GM06990 (cell line): ENCODE measurements at regions not wholly inside any gene's neighbourhood (a gene's known extent, or its start where the extent isn't known, plus 50 kb on each side); places are given as distances from the start of the nearest gene placed in this dataset.

Source experiments
- DNase-seq: peaks from one replicate; pipeline ENCODE4 v3.0.0-alpha.2; 2011; ENCODE audit not compliant: insufficient read length; ENCODE audit errors: extremely low read depth
- H3K27me3 ChIP-seq: replicated peaks from 2 replicates; pipeline ENCODE4 v1.6.0; 2011; ENCODE audit warnings: low read length; ENCODE audit not compliant: control insufficient read depth, insufficient read depth
- H3K36me3 ChIP-seq: 2 replicates; pipeline ENCODE4 v1.5.1; 2011; ENCODE audit warnings: low read length; ENCODE audit not compliant: control insufficient read depth, insufficient read depth
- H3K4me3 ChIP-seq: replicated peaks from 2 replicates; pipeline ENCODE4 v1.5.1; 2011; ENCODE audit warnings: low read depth, mild to moderate bottlenecking, control low read depth, low read length
- TF ChIP-seq, protein P1 (sequence below): IDR thresholded peaks from 2 replicates; pipeline ENCODE4 v1.5.1; 2011; ENCODE audit warnings: low read length, control low read depth, mild to moderate bottlenecking, inconsistent platforms; ENCODE audit not compliant: insufficient read depth, poor library complexity, severe bottlenecking

DNA sequence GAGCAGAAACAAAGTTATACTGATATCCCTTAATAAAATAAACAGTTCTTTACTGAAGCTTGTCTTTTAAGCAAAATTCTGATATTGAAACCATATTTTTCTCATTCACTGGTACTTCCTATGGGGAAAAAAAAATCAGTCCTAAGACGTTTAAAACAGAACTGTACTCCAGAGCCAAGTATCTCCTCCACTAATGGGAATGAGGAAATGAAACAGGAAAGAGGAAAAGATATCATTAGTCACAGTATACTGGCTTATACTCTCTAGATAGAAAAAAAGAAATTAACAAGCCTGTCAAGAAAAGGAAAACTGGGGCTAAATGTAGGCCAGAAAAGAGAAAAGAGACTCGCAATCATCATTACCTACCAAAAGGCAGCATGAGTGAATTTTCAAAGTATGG is 252.7 kb downstream of the CENPC start:
- no peaks in the 10 kb centered on the region for H3K36me3 ChIP-seq
- no peaks in the 10 kb centered on the region for H3K27me3 ChIP-seq
- no peak for DNase-seq
- TF ChIP-seq, protein P1, sequence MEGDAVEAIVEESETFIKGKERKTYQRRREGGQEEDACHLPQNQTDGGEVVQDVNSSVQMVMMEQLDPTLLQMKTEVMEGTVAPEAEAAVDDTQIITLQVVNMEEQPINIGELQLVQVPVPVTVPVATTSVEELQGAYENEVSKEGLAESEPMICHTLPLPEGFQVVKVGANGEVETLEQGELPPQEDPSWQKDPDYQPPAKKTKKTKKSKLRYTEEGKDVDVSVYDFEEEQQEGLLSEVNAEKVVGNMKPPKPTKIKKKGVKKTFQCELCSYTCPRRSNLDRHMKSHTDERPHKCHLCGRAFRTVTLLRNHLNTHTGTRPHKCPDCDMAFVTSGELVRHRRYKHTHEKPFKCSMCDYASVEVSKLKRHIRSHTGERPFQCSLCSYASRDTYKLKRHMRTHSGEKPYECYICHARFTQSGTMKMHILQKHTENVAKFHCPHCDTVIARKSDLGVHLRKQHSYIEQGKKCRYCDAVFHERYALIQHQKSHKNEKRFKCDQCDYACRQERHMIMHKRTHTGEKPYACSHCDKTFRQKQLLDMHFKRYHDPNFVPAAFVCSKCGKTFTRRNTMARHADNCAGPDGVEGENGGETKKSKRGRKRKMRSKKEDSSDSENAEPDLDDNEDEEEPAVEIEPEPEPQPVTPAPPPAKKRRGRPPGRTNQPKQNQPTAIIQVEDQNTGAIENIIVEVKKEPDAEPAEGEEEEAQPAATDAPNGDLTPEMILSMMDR = no peak
- no peak overlapping the region for H3K4me3 ChIP-seq

DNA sequence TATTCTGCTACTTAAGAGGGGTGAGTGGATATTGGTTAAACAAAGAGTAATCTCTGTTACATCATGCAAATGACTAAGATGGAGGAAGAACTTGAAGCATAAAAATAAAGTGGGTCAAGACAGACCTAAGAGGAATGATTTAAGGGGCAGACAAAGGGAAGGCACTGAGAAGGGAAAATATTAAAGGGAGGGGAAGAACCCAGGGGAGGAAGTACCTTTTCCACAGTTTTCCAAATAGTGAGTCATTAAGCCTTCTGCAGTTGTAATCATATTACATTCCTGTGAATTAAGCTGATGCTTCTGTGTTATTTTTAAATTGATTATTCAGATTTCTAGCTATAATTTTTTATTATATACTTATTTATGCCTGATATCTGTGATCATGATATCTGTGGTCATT is 253.3 kb downstream of the CENPC start:
- no peak overlapping the region for H3K4me3 ChIP-seq
- H3K36me3 ChIP-seq = no peaks in the 10 kb centered on the region
- TF ChIP-seq, protein P1 = no peak

DNA sequence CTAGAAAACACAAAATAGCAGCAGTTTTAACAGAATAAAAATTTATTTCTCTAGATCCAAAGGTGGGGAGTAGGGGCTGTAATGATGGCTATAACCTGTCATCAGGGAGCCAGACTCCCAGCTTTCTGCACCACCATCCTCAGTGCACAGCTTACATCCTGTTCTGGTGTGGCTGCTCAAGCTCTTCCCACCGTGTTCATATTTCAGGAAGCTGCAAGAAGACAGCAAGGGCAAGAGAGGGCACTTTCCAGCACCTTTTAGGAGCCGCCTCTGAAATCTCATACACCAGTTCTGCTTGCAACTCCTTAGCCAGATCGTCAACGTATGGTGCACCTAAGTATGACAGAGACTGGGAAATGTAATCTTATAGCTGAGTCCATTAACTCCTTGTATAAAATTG is 253.7 kb downstream of the CENPC start:
- H3K27me3 ChIP-seq = no peaks in the 10 kb centered on the region
- no peaks in the 10 kb centered on the region for H3K36me3 ChIP-seq
- TF ChIP-seq, protein P1 = no peak
- no peak for DNase-seq
- H3K4me3 ChIP-seq = no peak overlapping the region

More for the DNA sequence above, 253.3 kb downstream of the CENPC start:
- DNase-seq = no peak
- no peaks in the 10 kb centered on the region for H3K27me3 ChIP-seq

DNA sequence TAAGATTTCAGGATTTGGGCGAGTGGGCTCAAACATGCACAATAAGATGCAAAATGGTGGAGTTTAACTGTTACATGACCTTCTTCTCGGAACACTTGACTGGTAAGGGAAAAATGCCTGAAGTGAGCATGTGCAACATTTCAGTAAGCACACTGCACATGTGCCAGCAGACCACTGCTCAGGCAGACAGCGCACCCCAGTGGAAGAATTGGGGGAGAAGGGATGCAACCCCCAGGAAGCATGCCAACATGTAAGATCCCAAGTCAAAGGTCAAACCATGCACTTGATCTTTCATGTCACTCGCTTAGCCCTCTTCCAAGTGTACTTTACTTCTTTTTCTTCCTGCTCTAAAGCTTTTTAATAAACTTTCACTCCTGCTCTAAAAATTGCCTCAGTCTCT is 256.3 kb downstream of the CENPC start:
- Histone ChIP-seq H3K36me3 (no peaks in the 10 kb centered on the region), H3K27me3 (no peaks in the 10 kb centered on the region), H3K4me3 (no peak overlapping the region)
- no peak for DNase-seq
- TF ChIP-seq, protein P1 = peak; percentile 64

DNA sequence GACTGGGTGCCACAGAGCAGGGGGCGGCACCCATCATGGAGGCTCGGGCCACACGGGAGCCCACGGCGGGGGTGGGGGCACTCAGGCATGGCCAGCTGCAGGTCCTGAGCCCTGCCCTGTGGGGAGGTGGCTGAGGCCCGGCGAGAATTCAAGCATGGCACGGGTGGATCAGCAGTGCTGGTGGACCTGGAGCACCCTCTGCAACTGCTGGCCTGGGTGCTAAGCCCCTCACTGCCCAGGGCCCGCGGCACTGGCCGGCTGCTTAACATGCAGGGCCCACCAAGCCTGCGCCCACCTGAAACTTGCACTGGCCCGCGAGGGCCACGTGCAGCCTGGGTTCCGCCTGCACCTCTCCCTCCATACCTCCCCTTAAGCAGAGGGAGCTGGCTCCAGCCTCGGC is 258.6 kb downstream of the CENPC start:
- Histone ChIP-seq H3K4me3 (no peak overlapping the region), H3K36me3 (no peaks in the 10 kb centered on the region), H3K27me3 (no peaks in the 10 kb centered on the region)
- TF ChIP-seq, protein P1 = no peak
- no peak for DNase-seq

DNA sequence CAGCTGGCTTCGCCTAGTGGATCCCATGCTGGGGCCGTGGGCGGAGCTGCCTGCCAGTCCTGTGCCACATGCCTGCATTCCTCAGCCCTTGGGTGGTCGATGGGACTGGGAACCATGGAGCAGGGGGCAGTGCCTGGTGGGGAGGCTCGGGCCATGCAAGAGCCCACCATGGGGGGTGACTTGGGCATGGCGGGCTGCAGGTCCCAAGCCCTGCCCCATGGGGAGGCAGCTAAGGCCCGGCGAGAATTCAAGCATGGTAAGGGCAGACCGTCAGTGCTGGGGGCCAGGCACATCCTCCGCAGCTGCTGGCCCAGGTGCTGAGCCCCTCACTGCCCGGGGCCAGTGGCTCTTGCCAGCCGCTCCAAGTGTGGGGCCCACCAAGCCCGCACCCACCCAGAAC is 262.6 kb downstream of the CENPC start:
- TF ChIP-seq, protein P1 = no peak
- no peak for DNase-seq
- H3K36me3 ChIP-seq = no peaks in the 10 kb centered on the region
- H3K27me3 ChIP-seq = no peaks in the 10 kb centered on the region
- H3K4me3 ChIP-seq = no peak overlapping the region
